ENCODE measurements at regions not wholly inside any gene's neighbourhood (a gene's known extent, or its start where the extent isn't known, plus 50 kb on each side); places are given as distances from the start of the nearest gene placed in this dataset.
"Not testable (repeated sequence)": the region's sequence is repeated elsewhere in the genome, so short reads cannot be mapped to it uniquely, and the experiment has no call there.

DNA sequence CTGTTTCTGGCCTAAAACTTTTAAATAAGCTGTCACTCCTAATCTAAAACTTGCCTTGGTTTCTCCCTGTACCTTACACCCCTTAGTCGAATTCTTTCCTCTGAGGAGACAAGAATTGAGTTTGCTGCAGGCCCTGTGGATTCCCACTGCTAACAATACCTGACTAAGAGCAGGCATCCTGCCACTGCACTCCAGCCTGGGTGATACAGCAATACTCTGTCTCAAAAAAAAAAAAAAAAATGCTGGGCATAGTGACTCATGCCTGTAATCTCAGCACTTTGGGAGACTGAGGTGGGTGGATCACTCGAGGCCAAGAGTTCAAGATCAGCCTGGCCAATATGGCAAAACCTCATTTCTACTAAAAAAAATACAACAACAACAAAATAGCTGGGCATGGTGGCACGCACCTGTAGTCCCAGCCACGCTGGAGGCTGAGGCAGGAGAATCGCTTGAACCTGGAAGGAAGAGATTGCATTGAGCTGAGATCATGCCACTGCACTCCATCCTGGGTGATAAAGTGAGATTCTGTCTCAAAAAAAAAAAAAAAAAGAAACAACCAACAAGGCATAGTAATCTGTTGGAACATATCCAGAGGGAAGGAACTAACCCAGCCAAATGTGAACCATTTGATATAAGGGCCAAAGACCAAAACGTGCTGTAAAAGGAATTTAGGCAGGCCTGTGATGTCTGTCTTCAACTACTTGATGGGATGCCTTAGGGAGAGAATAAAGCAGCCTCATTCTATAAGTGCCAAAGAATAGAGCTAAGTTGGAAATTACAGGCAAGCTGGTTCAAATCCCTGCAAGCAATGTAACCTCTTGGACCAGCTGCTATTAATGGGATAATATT, 732.7 kb upstream of the AUTS2 start:
- Histone ChIP-seq H3K36me3 (no peaks in the 10 kb centered on the region), H3K4me1 (no peaks in the 10 kb centered on the region), H3K27me3 (no peaks in the 10 kb centered on the region), H3K27ac (no peak overlapping the region), H3K9me3 (no peaks in the 10 kb centered on the region), H3K9ac (ENCODE audit: low read depth in 2 of 2, low read length in 2 of 2) (no peak overlapping the region), H3K4me3 (no peak overlapping the region)
- no peak for TF ChIP-seq CTCF (IDR thresholded peaks at IDR 0.05)
- intact Hi-C loops (cut with DNase I): no loop called here
- no peak for DNase-seq

DNA sequence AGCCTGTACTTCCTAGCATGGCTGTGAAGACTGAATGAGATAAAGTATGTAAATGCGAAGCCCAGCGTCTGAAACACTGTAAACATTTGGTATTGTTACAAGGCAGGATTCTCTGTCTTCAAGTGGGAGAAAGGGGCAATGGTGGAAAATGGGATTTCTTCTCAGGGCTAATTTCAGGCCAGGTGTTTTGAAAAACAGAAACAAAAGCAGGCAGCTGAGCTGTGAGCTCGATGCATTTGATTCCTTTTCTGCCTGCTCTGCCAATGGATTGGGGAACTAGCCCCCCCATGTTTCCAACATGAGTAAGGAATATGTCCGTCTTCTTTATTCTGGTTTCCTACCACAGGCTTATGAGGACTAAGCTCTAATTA, 732.1 kb upstream of the AUTS2 start:
- Histone ChIP-seq H3K9me3 (no peaks in the 10 kb centered on the region), H3K9ac (ENCODE audit: low read depth in 2 of 2, low read length in 2 of 2) (no peak overlapping the region), H3K27ac (no peak overlapping the region), H3K4me1 (no peaks in the 10 kb centered on the region), H3K27me3 (no peaks in the 10 kb centered on the region), H3K4me3 (no peak overlapping the region), H3K36me3 (no peaks in the 10 kb centered on the region)
- intact Hi-C loops (cut with DNase I): no loop called here
- no peak for DNase-seq
- TF ChIP-seq CTCF (IDR thresholded peaks at IDR 0.05): no peak

- H3K4me1 ChIP-seq; H3K27me3 ChIP-seq; H3K27ac ChIP-seq; intact Hi-C loops (cut with DNase I); H3K36me3 ChIP-seq; H3K9me3 ChIP-seq; H3K9ac ChIP-seq (ENCODE audit: low read depth in 2 of 2, low read length in 2 of 2); DNase-seq; H3K4me3 ChIP-seq: not testable (repeated sequence)
Observed at GRCh38 chr7:68866721-68867120, 731.6 kb upstream of the AUTS2 start.

- Histone ChIP-seq H3K9me3 (no peaks in the 10 kb centered on the region), H3K4me3 (no peak overlapping the region), H3K9ac (ENCODE audit: low read depth in 2 of 2, low read length in 2 of 2) (no peak overlapping the region), H3K36me3 (no peaks in the 10 kb centered on the region), H3K4me1 (no peaks in the 10 kb centered on the region), H3K27ac (no peak overlapping the region), H3K27me3 (no peaks in the 10 kb centered on the region)
- no peak for TF ChIP-seq CTCF (IDR thresholded peaks at IDR 0.05)
- intact Hi-C loops (cut with DNase I): no loop called here
- no peak for DNase-seq
Observed at GRCh38 chr7:68868978-68869377, 729.3 kb upstream of the AUTS2 start.

GRCh38 chr7:68873616-68874015, 724.7 kb upstream of the AUTS2 start:
- H3K9ac ChIP-seq (ENCODE audit: low read depth in 2 of 2, low read length in 2 of 2): no peak overlapping the region
- no peak overlapping the region for H3K27ac ChIP-seq
- H3K27me3 ChIP-seq: no peaks in the 10 kb centered on the region
- TF ChIP-seq CTCF (IDR thresholded peaks at IDR 0.05): no peak
- H3K4me3 ChIP-seq: no peak overlapping the region
- DNase-seq: no peak
- intact Hi-C loops (cut with DNase I): no loop called here
- H3K4me1 ChIP-seq: no peaks in the 10 kb centered on the region
- H3K9me3 ChIP-seq: no peaks in the 10 kb centered on the region
- no peaks in the 10 kb centered on the region for H3K36me3 ChIP-seq

GRCh38 chr7:68875857-68876256, 722.4 kb upstream of the AUTS2 start:
- Histone ChIP-seq H3K9me3 (no peaks in the 10 kb centered on the region), H3K27me3 (no peaks in the 10 kb centered on the region), H3K4me3 (no peak overlapping the region), H3K4me1 (no peaks in the 10 kb centered on the region), H3K36me3 (no peaks in the 10 kb centered on the region), H3K9ac (ENCODE audit: low read depth in 2 of 2, low read length in 2 of 2) (no peak overlapping the region), H3K27ac (no peak overlapping the region)
- intact Hi-C loops (cut with DNase I): no loop called here
- DNase-seq: no peak
- no peak for TF ChIP-seq CTCF (IDR thresholded peaks at IDR 0.05)

DNA sequence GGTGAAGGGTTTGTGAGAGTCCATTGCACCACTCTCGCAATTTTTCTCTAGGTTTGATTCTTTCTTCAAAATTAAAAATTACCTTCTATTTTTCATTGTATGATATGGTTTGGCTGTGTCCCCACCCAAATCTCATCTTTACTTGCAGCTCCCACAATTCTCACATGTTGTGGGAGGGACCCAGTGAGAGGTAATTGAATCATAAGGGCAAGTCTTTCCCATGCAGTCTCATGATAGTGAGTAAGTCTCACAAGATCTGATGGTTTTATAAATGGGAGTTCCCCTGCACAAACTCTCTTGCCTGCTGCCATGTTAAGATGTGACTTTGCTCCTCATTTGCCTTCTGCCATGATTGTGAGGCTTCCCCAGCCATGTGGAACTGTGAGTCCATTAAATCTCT, 711.2 kb upstream of the AUTS2 start:
- DNase-seq; H3K4me1 ChIP-seq; H3K27ac ChIP-seq; H3K27me3 ChIP-seq; H3K4me3 ChIP-seq; H3K9ac ChIP-seq (ENCODE audit: low read depth in 2 of 2, low read length in 2 of 2); H3K9me3 ChIP-seq; intact Hi-C loops (cut with DNase I); H3K36me3 ChIP-seq: not testable (repeated sequence)

Data from colonic mucosa (tissue), 4 donors.